ENCODE measurements at regions not wholly inside any gene's neighbourhood (a gene's known extent, or its start where the extent isn't known, plus 50 kb on each side); places are given as distances from the start of the nearest gene placed in this dataset.
"Not testable (repeated sequence)": the region's sequence is repeated elsewhere in the genome, so short reads cannot be mapped to it uniquely, and the experiment has no call there.

GRCh38 chr10:83678850-83679249, 460.5 kb upstream of the GHITM start:
- DNase-seq: no peak

- DNase-seq: no peak
Measured at GRCh38 chr10:83680470-83680891, 458.8 kb upstream of the GHITM start.

GRCh38 chr10:83682414-83682813, 456.9 kb upstream of the GHITM start:
- DNase-seq: no peak

DNA sequence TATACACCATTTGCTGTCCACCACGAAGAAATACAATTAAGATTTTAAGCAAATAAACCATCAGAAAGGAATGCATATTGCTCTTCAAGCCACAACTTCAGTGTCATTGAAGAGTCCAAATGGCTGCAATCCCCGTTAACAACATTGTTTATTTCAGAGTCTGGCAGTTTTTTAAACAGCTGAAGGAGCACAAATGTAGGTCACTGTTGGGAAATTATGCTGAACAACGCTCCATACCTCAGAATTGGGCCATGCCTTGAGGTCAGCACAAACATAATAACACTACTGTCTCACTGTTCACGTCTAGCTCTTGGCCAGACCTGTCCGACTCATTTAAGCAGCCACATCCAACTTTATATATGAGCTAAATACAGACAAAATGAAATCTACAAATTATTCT, 453.9 kb upstream of the GHITM start:
- DNase-seq: no peak

DNA sequence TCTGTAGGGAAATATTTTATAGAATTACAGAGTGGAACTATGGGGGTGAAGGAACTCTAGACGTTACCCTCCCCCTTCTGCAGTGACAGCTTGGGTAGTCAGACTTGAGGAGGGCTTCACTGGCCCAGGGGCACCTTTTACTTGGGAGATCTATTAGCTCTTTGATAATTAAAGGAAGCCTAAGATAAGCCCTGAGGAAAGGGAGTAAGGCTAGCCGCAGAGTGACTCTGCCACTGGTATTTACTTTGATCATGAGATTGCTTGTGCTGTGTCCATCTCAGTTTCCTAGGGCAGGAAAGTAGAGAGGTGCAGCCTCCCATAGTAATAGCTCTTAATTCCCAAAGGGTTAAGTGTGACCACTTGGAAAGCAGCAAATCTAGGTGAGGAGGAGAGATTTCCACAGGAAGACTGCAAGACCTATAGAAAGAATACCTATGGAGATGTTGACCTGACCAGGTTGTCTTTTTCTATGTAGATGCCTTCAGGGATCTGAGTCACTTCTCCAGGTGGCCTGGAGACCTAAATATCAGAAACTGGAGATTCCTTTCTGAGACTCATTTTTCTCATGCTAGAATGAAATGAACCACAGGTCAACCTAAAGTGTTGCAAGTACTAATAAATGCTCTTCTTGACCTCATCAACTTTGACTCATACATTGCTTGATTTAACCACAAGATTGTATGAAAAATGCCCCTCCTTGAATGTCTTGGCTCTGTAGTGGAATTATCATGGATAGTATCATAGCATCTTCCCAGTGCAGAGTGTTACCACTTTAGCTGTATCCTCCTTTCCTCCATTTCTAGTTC, 447.3 kb upstream of the GHITM start:
- DNase-seq: no peak

DNA sequence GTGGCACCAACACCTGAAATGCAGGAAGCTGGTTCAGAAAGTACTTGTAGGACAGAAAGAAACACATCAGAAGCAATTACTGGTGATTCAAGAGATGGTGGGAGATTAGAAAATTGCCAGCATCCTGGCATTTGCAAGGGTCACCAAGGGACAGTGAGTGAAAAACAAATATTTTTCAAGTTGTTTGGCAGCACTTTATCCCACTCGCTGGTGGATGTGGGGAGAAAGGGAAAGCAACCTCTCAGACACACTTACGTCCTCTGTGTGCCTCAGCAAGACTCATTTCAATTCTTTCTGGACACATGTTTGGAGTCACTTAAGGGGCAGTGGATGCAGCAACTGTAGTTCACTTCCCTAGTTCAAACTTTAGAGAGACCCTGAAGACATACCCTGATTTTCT, 440.4 kb upstream of the GHITM start:
- DNase-seq: no peak

GRCh38 chr10:83701799-83702198, 437.5 kb upstream of the GHITM start:
- DNase-seq: no peak

DNA sequence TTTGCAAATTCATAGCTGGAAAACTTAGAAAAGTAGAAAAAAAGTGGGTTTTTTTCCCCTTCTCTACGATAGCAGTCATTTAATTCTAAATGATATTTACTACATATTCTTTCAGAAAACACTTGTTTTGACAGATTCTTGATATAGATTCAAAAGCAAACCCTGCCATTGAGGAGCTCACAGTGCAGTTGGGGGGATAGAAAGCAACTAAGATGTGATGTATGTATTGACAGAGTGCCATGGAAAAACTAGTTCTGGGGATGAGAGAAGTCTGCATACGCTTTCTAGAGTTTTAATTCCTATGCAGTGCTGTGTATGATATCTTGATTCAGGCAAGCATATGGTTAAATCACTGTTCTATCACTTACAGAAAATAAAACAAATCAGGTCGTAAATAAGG, 436.6 kb upstream of the GHITM start:
- DNase-seq: no peak

DNA sequence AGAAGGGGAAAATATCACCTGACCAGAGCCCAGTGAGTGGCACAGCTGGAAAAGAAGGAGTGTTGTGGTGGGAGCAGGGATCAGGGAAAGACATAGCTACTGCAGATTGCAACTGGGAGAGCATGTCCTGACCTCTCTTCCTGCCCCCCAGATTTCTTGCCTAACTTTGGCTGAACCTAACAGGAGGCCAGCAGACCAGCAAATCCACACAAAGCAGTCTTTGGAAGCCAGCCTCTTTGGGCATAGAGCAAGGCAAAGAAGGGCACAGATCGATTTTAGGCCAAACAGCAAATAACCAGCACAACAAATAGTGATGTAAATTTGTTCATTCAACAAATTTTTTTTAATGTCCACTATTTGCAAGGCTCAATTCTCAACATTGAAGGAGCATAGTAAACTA, 433.2 kb upstream of the GHITM start:
- no peak for DNase-seq

DNA sequence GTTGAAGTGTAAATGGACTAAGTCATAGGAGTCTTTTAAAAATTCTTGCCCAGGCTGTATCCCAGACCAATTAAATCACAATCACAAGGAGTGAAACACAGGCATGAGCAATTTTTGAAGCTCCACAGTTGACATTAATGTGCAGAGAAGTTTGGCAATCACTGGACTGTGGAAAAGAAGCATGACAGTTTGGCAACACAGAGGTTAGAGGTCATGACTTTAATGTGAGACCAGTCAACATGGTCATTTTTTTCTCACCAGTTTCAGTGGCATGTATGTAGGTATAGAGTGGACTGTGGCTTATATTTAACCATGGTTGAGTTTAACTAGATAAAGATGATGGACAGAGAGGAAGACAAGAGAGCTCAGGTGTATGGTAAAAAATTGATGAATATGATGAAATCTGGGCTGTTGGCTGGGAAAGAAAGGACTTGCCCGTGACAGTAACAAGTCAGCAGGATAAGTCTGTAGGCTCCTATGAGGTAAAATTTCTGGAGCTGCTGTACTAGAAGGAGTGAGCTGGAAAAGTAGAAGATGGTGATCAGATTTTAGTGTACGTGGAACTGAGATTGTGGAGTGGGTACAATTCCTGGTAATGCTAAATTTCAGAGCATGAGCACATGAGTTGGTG, 432.2 kb upstream of the GHITM start:
- DNase-seq: no peak

GRCh38 chr10:83713423-83713822, 425.9 kb upstream of the GHITM start:
- DNase-seq: no peak

GRCh38 chr10:83723080-83723479, 416.2 kb upstream of the GHITM start:
- DNase-seq: no peak

DNA sequence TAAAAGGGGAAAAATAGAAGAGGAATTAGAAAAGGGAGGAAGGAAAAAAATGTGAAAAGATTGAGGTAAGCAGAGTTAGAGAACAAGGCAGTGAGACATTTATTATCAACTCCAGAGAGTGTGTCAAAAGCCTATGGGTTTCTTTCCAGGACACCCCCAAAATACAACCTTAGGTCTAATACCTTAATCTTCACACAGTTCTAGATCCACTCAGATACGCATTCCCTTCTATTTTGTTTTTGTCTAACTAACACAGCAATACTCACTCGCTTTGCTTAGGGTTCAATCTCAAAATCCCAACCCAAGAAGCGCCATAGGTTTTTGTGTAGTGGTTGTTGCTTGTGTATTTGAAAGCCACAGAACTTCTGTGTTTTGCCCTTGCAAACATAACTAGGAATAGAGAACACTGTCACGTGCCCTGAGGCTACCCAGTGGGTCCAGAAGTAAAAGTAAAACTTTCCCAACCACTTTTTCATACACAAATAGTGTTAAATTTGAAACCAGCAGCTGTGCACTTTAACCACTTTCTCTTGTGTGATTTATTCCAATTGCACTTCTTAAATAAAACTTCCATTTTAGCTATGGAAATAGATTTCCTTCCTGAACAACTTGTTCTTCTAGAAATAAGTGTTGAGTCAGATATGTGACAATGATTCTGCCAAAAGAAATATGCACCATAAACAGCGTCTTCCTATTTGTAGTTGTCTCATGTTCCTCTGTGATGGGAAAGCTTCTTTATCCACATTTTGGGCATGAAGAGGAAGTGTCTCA, 414.7 kb upstream of the GHITM start:
- no peak for DNase-seq

DNA sequence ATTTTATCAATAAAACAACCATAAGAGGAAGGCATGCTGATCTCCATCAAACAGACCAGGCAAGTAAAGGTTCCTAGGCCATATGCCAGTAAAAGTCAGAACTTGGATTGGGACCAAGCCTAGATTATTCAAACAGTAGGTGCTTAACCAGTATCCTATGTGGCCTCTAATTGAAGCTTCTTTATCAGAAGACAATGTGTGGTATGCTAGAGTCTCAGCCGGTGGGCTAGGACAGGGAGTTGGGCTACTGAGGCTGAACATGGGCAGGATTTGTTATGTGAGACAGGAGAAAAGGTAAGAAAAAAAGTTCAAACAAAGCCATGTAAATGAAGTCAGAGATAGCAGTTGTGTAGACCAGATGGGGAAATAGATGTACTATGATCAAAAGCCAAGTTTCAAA, 413.7 kb upstream of the GHITM start:
- no peak for DNase-seq

DNA sequence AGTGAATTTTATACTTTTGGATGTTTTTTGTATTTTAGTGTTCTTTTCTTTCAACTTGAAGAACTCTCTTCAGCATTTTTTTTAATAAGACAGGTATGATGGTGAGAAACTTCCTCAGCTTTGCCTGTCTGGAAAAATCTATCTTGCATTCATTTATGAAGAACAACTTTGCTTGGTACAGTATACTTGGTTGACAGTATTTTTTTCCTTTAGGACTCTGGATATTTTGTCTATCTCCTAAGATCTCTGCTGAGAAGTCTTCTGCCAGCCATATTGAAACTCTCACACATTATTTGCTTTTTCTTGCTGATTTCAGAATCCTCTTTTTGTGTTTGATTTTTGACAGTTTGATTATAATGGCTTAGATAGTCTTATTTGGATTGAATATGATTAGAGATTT, 405.0 kb upstream of the GHITM start:
- no peak for DNase-seq

DNA sequence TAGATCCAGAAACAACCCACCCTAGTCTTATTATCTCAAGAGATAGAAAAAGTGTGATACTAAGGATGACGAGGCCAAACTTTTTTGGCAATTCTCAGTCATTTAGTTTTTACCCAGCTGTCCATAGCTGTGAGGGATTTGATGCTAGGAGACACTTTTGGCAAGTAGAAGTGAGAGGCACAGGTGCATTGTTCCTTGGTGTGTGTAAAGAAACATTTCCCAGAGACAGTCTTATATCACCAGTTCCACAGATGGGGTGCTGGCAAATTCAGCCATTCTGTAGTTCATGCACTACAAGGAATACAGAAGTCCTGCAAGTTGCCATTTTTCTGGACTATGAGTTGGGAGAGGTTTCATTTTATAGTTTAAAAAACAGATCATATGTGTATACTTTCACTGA, 403.3 kb upstream of the GHITM start:
- DNase-seq: no peak

GRCh38 chr10:83750604-83751003, 388.7 kb upstream of the GHITM start:
- DNase-seq: no peak

GRCh38 chr10:83753490-83753889, 385.8 kb upstream of the GHITM start:
- DNase-seq: no peak

DNA sequence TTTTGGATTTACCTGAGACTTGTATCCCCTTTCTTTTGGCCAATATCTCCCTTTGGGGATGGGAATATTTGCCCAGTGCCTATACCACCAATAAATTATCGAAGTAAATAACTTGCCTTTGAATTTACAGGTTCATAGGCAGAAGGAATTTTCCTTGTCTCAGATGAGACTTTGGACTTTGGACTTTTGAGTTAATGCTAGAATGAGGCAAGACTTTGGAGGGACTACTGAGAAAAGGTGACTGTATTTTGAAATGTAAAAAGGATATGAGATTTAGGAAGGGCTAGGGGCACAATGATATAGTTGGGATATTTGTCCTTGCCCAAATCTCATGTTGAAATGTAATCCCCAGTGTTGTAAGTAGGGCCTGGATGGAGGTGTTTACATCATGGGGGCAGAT, 384.5 kb upstream of the GHITM start:
- no peak for DNase-seq

- DNase-seq: no peak
Measured at GRCh38 chr10:83760142-83760541, 379.2 kb upstream of the GHITM start.

GRCh38 chr10:83764666-83765065, 374.6 kb upstream of the GHITM start:
- no peak for DNase-seq

GRCh38 chr10:83765731-83766130, 373.6 kb upstream of the GHITM start:
- DNase-seq: no peak

GRCh38 chr10:83769281-83769820, 370.0 kb upstream of the GHITM start:
- no peak for DNase-seq

DNA sequence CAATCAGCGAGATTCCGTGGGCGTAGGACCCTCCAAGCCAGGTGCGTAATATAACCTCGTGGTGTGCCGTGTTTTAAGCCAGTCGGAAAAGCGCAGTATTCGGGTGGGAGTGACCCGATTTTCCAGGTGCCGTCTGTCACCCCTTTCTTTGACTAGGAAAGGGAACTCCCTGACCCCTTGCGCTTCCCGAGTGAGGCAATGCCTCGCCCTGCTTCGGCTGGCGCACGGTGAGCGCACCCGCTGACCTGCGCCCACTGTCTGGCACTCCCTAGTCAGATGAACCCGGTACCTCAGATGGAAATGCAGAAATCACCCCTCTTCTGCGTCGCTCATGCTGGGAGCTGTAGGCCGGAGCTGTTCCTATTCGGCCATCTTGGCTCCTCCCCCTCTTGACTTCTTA, 352.6 kb upstream of the GHITM start:
- DNase-seq: not testable (repeated sequence)

All from kidney glomerular epithelial cell (primary cell).